ENCODE measurements at regions not wholly inside any gene's neighbourhood (a gene's known extent, or its start where the extent isn't known, plus 50 kb on each side); places are given as distances from the start of the nearest gene placed in this dataset.
"Not testable (repeated sequence)": the region's sequence is repeated elsewhere in the genome, so short reads cannot be mapped to it uniquely, and the experiment has no call there.

- not testable (repeated sequence) for H3K27me3 Mint-ChIP-seq; H3K36me3 Mint-ChIP-seq (ENCODE audit: insufficient read depth); H3K4me3 Mint-ChIP-seq; H3K27ac Mint-ChIP-seq; ATAC-seq (replicated peaks); DNase-seq; H3K4me1 Mint-ChIP-seq (ENCODE audit: low read depth in 2 of 2)
- H3K9me3 Mint-ChIP-seq: peaks cover 10 to 19% of the 10 kb centered on the region in 2 donors
Measured at GRCh38 chr1:187615853-187616735, 787.3 kb downstream of the PLA2G4A start.

- peaks cover 10 to 19% of the 10 kb centered on the region in 2 donors for H3K9me3 Mint-ChIP-seq
- not testable (repeated sequence) for H3K36me3 Mint-ChIP-seq (ENCODE audit: insufficient read depth)
Measured at GRCh38 chr1:187616830-187617229, 788.1 kb downstream of the PLA2G4A start.

GRCh38 chr1:187617776-187618175, 789.0 kb downstream of the PLA2G4A start:
- Mint-ChIP-seq H3K4me1 (ENCODE audit: low read depth in 2 of 2) (no peaks in the 10 kb centered on the region), H3K4me3 (no peak overlapping the region), H3K9me3 (peaks cover 11 to 19% of the 10 kb centered on the region in 2 donors), H3K36me3 (ENCODE audit: insufficient read depth) (peaks cover 3% of the 10 kb centered on the region), H3K27ac (no peak overlapping the region), H3K27me3 (no peaks in the 10 kb centered on the region)
- DNase-seq (no peak), ATAC-seq (replicated peaks) (no peak)

More at GRCh38 chr1:187616830-187617229, 788.1 kb downstream of the PLA2G4A start:
- not testable (repeated sequence) for H3K4me3 Mint-ChIP-seq; ATAC-seq (replicated peaks); H3K27me3 Mint-ChIP-seq; H3K4me1 Mint-ChIP-seq (ENCODE audit: low read depth in 2 of 2); DNase-seq; H3K27ac Mint-ChIP-seq

GRCh38 chr1:187619175-187619574, 790.4 kb downstream of the PLA2G4A start:
- no peaks in the 10 kb centered on the region for H3K4me1 Mint-ChIP-seq (ENCODE audit: low read depth in 2 of 2)
- no peak for ATAC-seq (replicated peaks)
- H3K36me3 Mint-ChIP-seq (ENCODE audit: insufficient read depth): peaks cover 3% of the 10 kb centered on the region
- no peak for DNase-seq
- no peak overlapping the region for H3K4me3 Mint-ChIP-seq
- H3K27ac Mint-ChIP-seq: no peak overlapping the region
- H3K27me3 Mint-ChIP-seq: no peaks in the 10 kb centered on the region
- peaks cover 10 to 19% of the 10 kb centered on the region in 2 donors for H3K9me3 Mint-ChIP-seq

- Mint-ChIP-seq H3K27ac (no peak overlapping the region), H3K36me3 (ENCODE audit: insufficient read depth) (peaks cover 3% of the 10 kb centered on the region), H3K4me1 (ENCODE audit: low read depth in 2 of 2) (no peaks in the 10 kb centered on the region), H3K27me3 (no peaks in the 10 kb centered on the region), H3K9me3 (peaks cover 6 to 16% of the 10 kb centered on the region in 2 donors), H3K4me3 (no peak overlapping the region)
- ATAC-seq (replicated peaks) (no peak), DNase-seq (no peak)
Measured at GRCh38 chr1:187621951-187622350, 793.2 kb downstream of the PLA2G4A start.

- Mint-ChIP-seq H3K27me3 (no peaks in the 10 kb centered on the region), H3K4me3 (no peak overlapping the region), H3K36me3 (ENCODE audit: insufficient read depth) (peaks cover 3% of the 10 kb centered on the region), H3K27ac (no peak overlapping the region), H3K9me3 (peaks cover 8 to 16% of the 10 kb centered on the region in 2 donors), H3K4me1 (ENCODE audit: low read depth in 2 of 2) (no peaks in the 10 kb centered on the region)
- no peak for ATAC-seq (replicated peaks)
- DNase-seq: no peak
Measured at GRCh38 chr1:187622545-187622944, 793.8 kb downstream of the PLA2G4A start.

GRCh38 chr1:187624812-187625545, 796.2 kb downstream of the PLA2G4A start:
- Mint-ChIP-seq H3K27ac (no peak overlapping the region), H3K27me3 (no peaks in the 10 kb centered on the region), H3K4me1 (ENCODE audit: low read depth in 2 of 2) (no peaks in the 10 kb centered on the region), H3K9me3 (peaks cover 6% of the 10 kb centered on the region in 2 donors), H3K4me3 (no peak overlapping the region), H3K36me3 (ENCODE audit: insufficient read depth) (peaks cover 3% of the 10 kb centered on the region)
- ATAC-seq (replicated peaks) (no peak), DNase-seq (no peak)

- ATAC-seq (replicated peaks) (no peak), DNase-seq (no peak)
- peaks cover 11 to 13% of the 10 kb centered on the region in 2 donors for H3K9me3 Mint-ChIP-seq
- H3K36me3 Mint-ChIP-seq (ENCODE audit: insufficient read depth): no peaks in the 10 kb centered on the region
- H3K27me3 Mint-ChIP-seq: no peaks in the 10 kb centered on the region
- H3K27ac Mint-ChIP-seq: no peak overlapping the region
- H3K4me3 Mint-ChIP-seq: no peak overlapping the region
- no peaks in the 10 kb centered on the region for H3K4me1 Mint-ChIP-seq (ENCODE audit: low read depth in 2 of 2)
Measured at GRCh38 chr1:187626056-187626455, 797.3 kb downstream of the PLA2G4A start.

- Mint-ChIP-seq H3K36me3 (ENCODE audit: insufficient read depth) (no peaks in the 10 kb centered on the region), H3K4me3 (no peak overlapping the region), H3K27me3 (no peaks in the 10 kb centered on the region), H3K4me1 (ENCODE audit: low read depth in 2 of 2) (no peaks in the 10 kb centered on the region), H3K27ac (no peak overlapping the region), H3K9me3 (peaks cover 12 to 18% of the 10 kb centered on the region in 2 donors)
- DNase-seq: no peak
- ATAC-seq (replicated peaks): no peak
Measured at GRCh38 chr1:187627516-187627915, 798.8 kb downstream of the PLA2G4A start.

- H3K36me3 Mint-ChIP-seq (ENCODE audit: insufficient read depth): no peaks in the 10 kb centered on the region
- no peak overlapping the region for H3K27ac Mint-ChIP-seq
- H3K4me1 Mint-ChIP-seq (ENCODE audit: low read depth in 2 of 2): no peaks in the 10 kb centered on the region
- peaks cover 12 to 18% of the 10 kb centered on the region in 2 donors for H3K9me3 Mint-ChIP-seq
- no peak for ATAC-seq (replicated peaks)
- H3K4me3 Mint-ChIP-seq: no peak overlapping the region
- DNase-seq: no peak
- no peaks in the 10 kb centered on the region for H3K27me3 Mint-ChIP-seq
Measured at GRCh38 chr1:187629075-187629474, 800.3 kb downstream of the PLA2G4A start.

- H3K36me3 Mint-ChIP-seq (ENCODE audit: insufficient read depth): peaks cover 2% of the 10 kb centered on the region
- no peak for ATAC-seq (replicated peaks)
Measured at GRCh38 chr1:187630653-187631380, 802.1 kb downstream of the PLA2G4A start.

GRCh38 chr1:187631381-187631675, 802.6 kb downstream of the PLA2G4A start:
- DNase-seq (no peak), ATAC-seq (replicated peaks) (no peak)
- Mint-ChIP-seq H3K27me3 (no peaks in the 10 kb centered on the region), H3K27ac (no peak overlapping the region), H3K9me3 (peaks cover 13 to 21% of the 10 kb centered on the region in 2 donors), H3K36me3 (ENCODE audit: insufficient read depth) (peaks cover 2% of the 10 kb centered on the region), H3K4me1 (ENCODE audit: low read depth in 2 of 2) (no peaks in the 10 kb centered on the region), H3K4me3 (no peak overlapping the region)

More at GRCh38 chr1:187630653-187631380, 802.1 kb downstream of the PLA2G4A start:
- no peak overlapping the region for H3K4me3 Mint-ChIP-seq
- H3K9me3 Mint-ChIP-seq: peaks cover 14 to 22% of the 10 kb centered on the region in 2 donors
- no peak for DNase-seq
- H3K27me3 Mint-ChIP-seq: no peaks in the 10 kb centered on the region
- no peak overlapping the region for H3K27ac Mint-ChIP-seq
- no peaks in the 10 kb centered on the region for H3K4me1 Mint-ChIP-seq (ENCODE audit: low read depth in 2 of 2)

- Mint-ChIP-seq H3K4me3 (no peak overlapping the region), H3K9me3 (peaks cover 15 to 24% of the 10 kb centered on the region in 2 donors), H3K27ac (no peak overlapping the region), H3K27me3 (no peaks in the 10 kb centered on the region), H3K36me3 (ENCODE audit: insufficient read depth) (peaks cover 2% of the 10 kb centered on the region), H3K4me1 (ENCODE audit: low read depth in 2 of 2) (no peaks in the 10 kb centered on the region)
- DNase-seq (no peak), ATAC-seq (replicated peaks) (no peak)
Measured at GRCh38 chr1:187631984-187632383, 803.2 kb downstream of the PLA2G4A start.
